Mesenchymal stem cell (in vitro differentiated cells and primary cell): ENCODE measurements at regions not wholly inside any gene's neighbourhood (a gene's known extent, or its start where the extent isn't known, plus 50 kb on each side); places are given as distances from the start of the nearest gene placed in this dataset.

Experiments
- DNase-seq: peaks from one replicate; pipeline ENCODE4 v3.0.0-alpha.2; 2013
- H2AFZ ChIP-seq: one replicate; pipeline ENCODE4 v1.6.1; 2013; ENCODE audit warnings: low read depth, mild to moderate bottlenecking, control low read depth, inconsistent platforms, low read length, moderate library complexity
- H2AK5ac ChIP-seq: 2 replicates; pipeline ENCODE4 v1.6.1; 2013; ENCODE audit warnings: low read length, moderate library complexity, mild to moderate bottlenecking, inconsistent platforms; ENCODE audit not compliant: severe bottlenecking
- H2BK120ac ChIP-seq: one replicate; pipeline ENCODE4 v1.6.1; 2013; ENCODE audit warnings: low read depth, mild to moderate bottlenecking, inconsistent platforms, low read length, moderate library complexity
- H2BK12ac ChIP-seq, 2 experiments: one replicate each; pipeline ENCODE4 v1.6.1; 2013; ENCODE audit warnings: inconsistent platforms in 2 of 2, low read length in 2 of 2, mild to moderate bottlenecking in 2 of 2, moderate library complexity in 2 of 2, control low read depth in 1 of 2
- H2BK15ac ChIP-seq: one replicate; pipeline ENCODE4 v1.6.1; 2013; ENCODE audit warnings: mild to moderate bottlenecking, low read depth, inconsistent platforms; ENCODE audit not compliant: poor library complexity, severe bottlenecking
- H2BK5ac ChIP-seq: 2 replicates; pipeline ENCODE4 v1.6.1; 2013; ENCODE audit warnings: low read depth, mild to moderate bottlenecking, low read length, control low read depth, inconsistent platforms; ENCODE audit not compliant: poor library complexity, severe bottlenecking
- H3K14ac ChIP-seq, 2 experiments: one replicate each; pipeline ENCODE4 v1.6.1; 2013; ENCODE audit warnings: inconsistent platforms in 2 of 2, low read length in 2 of 2, control low read depth in 1 of 2, mild to moderate bottlenecking in 1 of 2, moderate library complexity in 1 of 2
- H3K18ac ChIP-seq, 2 experiments: one replicate each; pipeline ENCODE4 v1.6.1; 2013; ENCODE audit warnings: inconsistent platforms in 2 of 2, low read length in 2 of 2, control low read depth in 1 of 2, low read depth in 1 of 2, mild to moderate bottlenecking in 1 of 2
- H3K23ac ChIP-seq, 2 experiments: one replicate each; pipeline ENCODE4 v1.6.1; 2013; ENCODE audit warnings: inconsistent platforms in 2 of 2, low read length in 2 of 2, mild to moderate bottlenecking in 2 of 2, moderate library complexity in 2 of 2, control low read depth in 1 of 2
- H3K27ac ChIP-seq: 2 replicates; pipeline ENCODE4 v1.5.1; 2013; ENCODE audit warnings: mild to moderate bottlenecking, moderate library complexity, low read length, control low read depth, inconsistent platforms; ENCODE audit not compliant: poor library complexity, severe bottlenecking
- H3K27me3 ChIP-seq, 2 experiments: 2 replicates each; pipeline versions ENCODE4 v1.6.1 to v1.7.0; 2013; ENCODE audit warnings: low read length in 2 of 2, mild to moderate bottlenecking in 2 of 2, moderate library complexity in 2 of 2, control low read depth in 1 of 2, inconsistent platforms in 1 of 2; ENCODE audit not compliant: control insufficient read depth in 1 of 2, insufficient read depth in 1 of 2
- H3K36me3 ChIP-seq, 2 experiments: 2 replicates each; pipeline versions ENCODE4 v1.6.1 to v1.7.0; 2013; ENCODE audit warnings: low read length in 2 of 2, control low read depth in 1 of 2, inconsistent platforms in 1 of 2, low read depth in 1 of 2, mild to moderate bottlenecking in 1 of 2; ENCODE audit not compliant: insufficient read depth in 2 of 2, control insufficient read depth in 1 of 2
- H3K4ac ChIP-seq, 2 experiments: one replicate each; pipeline ENCODE4 v1.6.1; 2013; ENCODE audit warnings: inconsistent platforms in 2 of 2, low read length in 2 of 2, mild to moderate bottlenecking in 2 of 2, moderate library complexity in 2 of 2, control low read depth in 1 of 2, low read depth in 1 of 2
- H3K4me1 ChIP-seq: 2 replicates; pipeline ENCODE4 v1.6.1; 2013; ENCODE audit warnings: low read depth, low read length, control low read depth; ENCODE audit not compliant: control insufficient read depth, insufficient read depth
- H3K4me2 ChIP-seq: 2 replicates; pipeline ENCODE4 v1.6.1; 2013; ENCODE audit warnings: low read length, mild to moderate bottlenecking, inconsistent platforms; ENCODE audit not compliant: poor library complexity, severe bottlenecking
- H3K4me3 ChIP-seq, 2 experiments: 2 replicates each; pipeline versions ENCODE4 v1.5.1 to v1.7.0; 2013; ENCODE audit warnings: low read length in 2 of 2, mild to moderate bottlenecking in 2 of 2, control low read depth in 1 of 2, low read depth in 1 of 2; ENCODE audit not compliant: insufficient read depth in 1 of 2
- H3K79me1 ChIP-seq: replicated peaks from 2 replicates; pipeline ENCODE4 v1.6.1; 2013; ENCODE audit warnings: mild to moderate bottlenecking, control low read depth, low read length, inconsistent platforms; ENCODE audit not compliant: poor library complexity, severe bottlenecking
- H3K9ac ChIP-seq: 2 replicates; pipeline ENCODE4 v1.7.0; 2013; ENCODE audit warnings: mild to moderate bottlenecking, low read length, moderate library complexity
- H3K9me3 ChIP-seq: 2 replicates; pipeline ENCODE4 v1.7.0; 2013; ENCODE audit warnings: mild to moderate bottlenecking, low read length; ENCODE audit not compliant: control insufficient read depth
- H4K8ac ChIP-seq: one replicate; pipeline ENCODE4 v1.6.1; 2013; ENCODE audit warnings: inconsistent platforms, mild to moderate bottlenecking, low read length, moderate library complexity
- H4K91ac ChIP-seq: one replicate; pipeline ENCODE4 v1.6.1; 2013; ENCODE audit warnings: mild to moderate bottlenecking, low read length, inconsistent platforms
- WGBS: methylation state at CpG from one replicate; pipeline ENCODE4 v1.1.7; 2013; ENCODE audit warnings: mixed read lengths; 5-methylcytosine and 5-hydroxymethylcytosine counted together

- Histone ChIP-seq H3K79me1 (no peaks in the 10 kb centered on the region), H2BK5ac (no peak overlapping the region), H3K4ac (no peak overlapping the region), H3K14ac (no peak overlapping the region), H3K9me3 (peaks cover 2% of the 10 kb centered on the region), H3K18ac (no peak overlapping the region), H3K4me3 (no peak overlapping the region), H4K8ac (no peak overlapping the region), H3K36me3 (no peaks in the 10 kb centered on the region), H2AK5ac (no peak overlapping the region), H2BK12ac (no peak overlapping the region), H3K23ac (no peak overlapping the region), H3K27ac (no peak overlapping the region), H3K27me3 (no peaks in the 10 kb centered on the region), H2AFZ (no peak overlapping the region), H4K91ac (no peak overlapping the region), H3K9ac (no peak overlapping the region), H2BK15ac (no peak overlapping the region), H2BK120ac (no peak overlapping the region), H3K4me2 (no peak overlapping the region), H3K4me1 (no peaks in the 10 kb centered on the region)
- 89% methylated on average over 1 of the region's 2 CpGs for WGBS
- DNase-seq = no peak
Observed at GRCh38 chr10:105494303-105494702, 853.2 kb downstream of the SORCS3 start.

- Histone ChIP-seq H3K9ac (no peak overlapping the region), H4K8ac (no peak overlapping the region), H3K27ac (no peak overlapping the region), H2AK5ac (no peak overlapping the region), H3K36me3 (no peaks in the 10 kb centered on the region), H2BK5ac (no peak overlapping the region), H3K4me1 (no peaks in the 10 kb centered on the region), H3K9me3 (no peaks in the 10 kb centered on the region), H3K23ac (no peak overlapping the region), H3K4me2 (no peak overlapping the region), H3K4ac (no peak overlapping the region), H2BK120ac (no peak overlapping the region), H4K91ac (no peak overlapping the region), H3K79me1 (no peaks in the 10 kb centered on the region), H2BK12ac (no peak overlapping the region), H2BK15ac (no peak overlapping the region), H3K14ac (no peak overlapping the region), H2AFZ (no peak overlapping the region), H3K27me3 (no peaks in the 10 kb centered on the region), H3K4me3 (no peak overlapping the region), H3K18ac (no peak overlapping the region)
- WGBS = 18% methylated on average over 4 of the region's 4 CpGs
- no peak for DNase-seq
Observed at GRCh38 chr10:105473170-105473569, 832.1 kb downstream of the SORCS3 start.

GRCh38 chr10:105468759-105469158 is 827.7 kb downstream of the SORCS3 start:
- H2BK5ac ChIP-seq = no peak overlapping the region
- no peak overlapping the region for H3K4me2 ChIP-seq
- H3K27me3 ChIP-seq = no peaks in the 10 kb centered on the region
- H3K4me3 ChIP-seq = no peak overlapping the region
- H2AFZ ChIP-seq = no peak overlapping the region
- no peak overlapping the region for H3K23ac ChIP-seq
- 67% methylated on average over 1 of the region's 1 CpG for WGBS
- no peak overlapping the region for H4K8ac ChIP-seq
- H3K9me3 ChIP-seq = no peaks in the 10 kb centered on the region
- H3K14ac ChIP-seq = no peak overlapping the region
- no peaks in the 10 kb centered on the region for H3K79me1 ChIP-seq
- H3K4ac ChIP-seq = no peak overlapping the region
- H2BK12ac ChIP-seq = no peak overlapping the region
- H4K91ac ChIP-seq = no peak overlapping the region
- no peak overlapping the region for H3K9ac ChIP-seq
- H3K18ac ChIP-seq = no peak overlapping the region
- H3K27ac ChIP-seq = no peak overlapping the region
- no peak overlapping the region for H2BK15ac ChIP-seq
- DNase-seq = no peak
- no peaks in the 10 kb centered on the region for H3K36me3 ChIP-seq
- H3K4me1 ChIP-seq = no peaks in the 10 kb centered on the region
- no peak overlapping the region for H2AK5ac ChIP-seq
- H2BK120ac ChIP-seq = no peak overlapping the region

- Histone ChIP-seq H3K27ac (no peak overlapping the region), H3K4me3 (no peak overlapping the region), H4K8ac (no peak overlapping the region), H3K23ac (no peak overlapping the region), H3K18ac (no peak overlapping the region), H3K4me1 (no peaks in the 10 kb centered on the region), H2AFZ (no peak overlapping the region), H3K4ac (no peak overlapping the region), H3K79me1 (no peaks in the 10 kb centered on the region), H3K14ac (no peak overlapping the region), H3K4me2 (no peak overlapping the region), H3K9me3 (peaks cover 8% of the 10 kb centered on the region), H3K9ac (no peak overlapping the region), H3K36me3 (no peaks in the 10 kb centered on the region), H2BK120ac (no peak overlapping the region), H2BK12ac (no peak overlapping the region), H4K91ac (no peak overlapping the region), H2AK5ac (no peak overlapping the region), H2BK15ac (no peak overlapping the region), H3K27me3 (no peaks in the 10 kb centered on the region), H2BK5ac (no peak overlapping the region)
- 86% methylated on average over 1 of the region's 1 CpG for WGBS
- no peak for DNase-seq
Observed at GRCh38 chr10:105466521-105466920, 825.4 kb downstream of the SORCS3 start.
